HG02610 (cell line): ENCODE measurements at regions not wholly inside any gene's neighbourhood (a gene's known extent, or its start where the extent isn't known, plus 50 kb on each side); places are given as distances from the start of the nearest gene placed in this dataset.
A peak's percentile ranks its signal among the peaks of the same experiment; 100 is the strongest.

Experiments
- ATAC-seq: cut with Tn5 transposase; IDR thresholded peaks from one replicate; pipeline ENCODE4 v1.9.1; 2021; ENCODE audit warnings: mild to moderate bottlenecking, moderate library complexity; ENCODE audit not compliant: unreplicated experiment

DNA sequence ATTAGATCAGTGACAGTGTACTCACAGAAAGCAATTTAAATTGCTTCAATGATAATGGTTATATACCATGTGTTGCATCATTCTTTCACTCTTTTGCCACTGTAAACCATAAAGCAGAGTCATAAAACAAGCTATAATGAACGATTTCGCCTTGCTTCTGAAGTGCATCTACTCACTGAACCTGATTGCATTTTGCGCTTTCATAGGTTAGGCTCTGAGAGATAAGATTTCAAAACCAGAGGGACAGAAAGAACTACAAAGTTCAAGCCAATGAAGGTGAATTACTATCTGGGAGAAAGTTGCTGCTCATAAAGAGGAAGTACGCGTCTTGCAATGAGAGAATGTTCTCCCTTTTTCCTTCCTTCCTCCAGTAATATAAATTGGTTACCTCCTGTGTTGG, 412.7 kb downstream of the CETN3 start:
- ATAC-seq = no peak

DNA sequence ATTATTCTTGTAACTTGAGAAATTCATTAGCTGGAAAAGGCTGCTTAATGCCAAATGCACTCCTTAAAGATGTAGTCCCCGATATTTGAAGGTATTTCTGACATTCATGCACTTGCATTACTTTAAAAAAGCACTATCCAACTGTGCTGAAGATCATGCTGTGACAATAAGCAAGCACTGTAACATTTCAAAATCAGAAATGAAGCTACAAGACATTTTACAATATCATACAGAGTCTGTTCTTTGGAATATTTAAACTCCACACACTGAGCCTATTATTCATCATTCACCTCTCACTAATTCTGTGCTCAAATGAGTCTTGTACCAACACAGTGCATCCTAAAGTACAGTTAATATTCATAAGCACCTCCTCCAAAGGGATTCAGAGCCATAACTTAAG, 413.2 kb downstream of the CETN3 start:
- ATAC-seq = no peak

DNA sequence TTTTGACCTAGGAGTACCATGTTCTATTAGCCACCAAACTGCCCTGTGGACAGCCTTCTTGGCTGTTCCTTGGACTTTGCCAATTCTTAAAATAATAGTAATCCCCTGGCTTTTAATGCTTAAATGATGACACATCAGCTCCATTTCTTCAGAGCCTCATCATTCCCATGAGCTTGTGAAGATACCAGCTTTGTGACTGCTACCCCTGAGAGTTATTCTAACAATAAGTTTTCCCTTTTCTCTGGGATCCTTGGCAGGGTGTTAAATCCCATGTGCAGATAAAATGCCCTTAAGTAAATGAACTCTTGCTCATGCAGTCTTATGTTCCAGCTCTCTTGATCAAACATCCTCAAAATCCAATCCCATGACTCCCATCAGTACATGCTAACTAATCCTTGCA, 415.3 kb downstream of the CETN3 start:
- no peak for ATAC-seq

DNA sequence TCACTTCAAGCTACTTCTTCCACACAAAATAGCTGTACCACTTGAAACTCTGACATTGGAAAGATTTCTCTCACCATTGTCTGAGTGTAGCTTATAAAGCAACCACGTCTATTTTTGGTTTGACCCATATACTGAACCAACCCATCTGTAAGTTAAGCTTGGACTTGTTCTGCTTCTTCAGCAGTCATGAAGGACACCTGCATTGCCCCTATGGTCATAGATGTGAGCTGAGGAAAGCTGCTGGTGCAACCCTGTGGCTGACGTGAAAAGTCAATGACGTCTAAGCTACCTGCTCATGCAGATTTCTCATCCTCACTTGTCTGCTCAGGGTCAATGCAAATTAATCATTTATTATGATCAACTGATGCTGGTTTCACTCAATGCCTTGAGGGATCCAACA, 417.4 kb downstream of the CETN3 start:
- no peak for ATAC-seq

DNA sequence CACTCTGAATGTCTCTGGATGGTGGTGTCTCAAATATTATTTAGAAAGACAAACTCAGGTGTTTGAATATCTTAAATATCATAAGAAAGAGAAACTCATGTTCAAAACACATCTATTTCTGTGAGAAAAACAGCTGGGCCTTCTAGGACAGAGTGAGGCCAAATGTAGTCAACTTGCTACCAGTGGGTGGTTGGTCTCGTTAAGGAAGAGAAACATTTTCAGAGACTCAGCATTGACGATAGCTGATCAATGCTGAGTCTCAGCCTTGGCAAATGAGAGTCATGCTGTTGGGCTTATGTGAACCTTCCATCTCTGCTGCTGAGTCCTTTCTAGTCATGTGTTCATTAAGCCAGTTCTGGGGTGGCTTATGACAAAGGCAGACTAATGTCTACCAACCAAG, 418.0 kb downstream of the CETN3 start:
- ATAC-seq = no peak

DNA sequence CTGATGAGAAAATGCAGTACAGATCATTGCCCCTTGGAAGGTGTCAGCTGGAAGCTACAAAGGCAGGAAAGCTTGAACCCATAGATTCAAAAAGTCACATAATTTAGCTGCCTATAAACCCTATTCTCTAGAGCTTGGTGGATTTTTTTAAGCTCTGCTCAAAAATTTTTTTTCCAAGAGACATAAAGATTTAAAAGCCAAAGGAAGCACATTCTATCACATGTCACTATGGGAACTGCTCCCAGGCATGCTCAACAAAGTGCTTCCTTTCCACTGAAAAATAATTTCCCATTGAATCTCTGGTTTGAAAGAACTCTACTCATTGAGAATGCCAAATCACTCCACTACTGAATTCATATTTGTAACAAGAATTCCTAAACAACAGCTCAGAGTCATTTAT, 419.8 kb downstream of the CETN3 start:
- ATAC-seq = no peak

DNA sequence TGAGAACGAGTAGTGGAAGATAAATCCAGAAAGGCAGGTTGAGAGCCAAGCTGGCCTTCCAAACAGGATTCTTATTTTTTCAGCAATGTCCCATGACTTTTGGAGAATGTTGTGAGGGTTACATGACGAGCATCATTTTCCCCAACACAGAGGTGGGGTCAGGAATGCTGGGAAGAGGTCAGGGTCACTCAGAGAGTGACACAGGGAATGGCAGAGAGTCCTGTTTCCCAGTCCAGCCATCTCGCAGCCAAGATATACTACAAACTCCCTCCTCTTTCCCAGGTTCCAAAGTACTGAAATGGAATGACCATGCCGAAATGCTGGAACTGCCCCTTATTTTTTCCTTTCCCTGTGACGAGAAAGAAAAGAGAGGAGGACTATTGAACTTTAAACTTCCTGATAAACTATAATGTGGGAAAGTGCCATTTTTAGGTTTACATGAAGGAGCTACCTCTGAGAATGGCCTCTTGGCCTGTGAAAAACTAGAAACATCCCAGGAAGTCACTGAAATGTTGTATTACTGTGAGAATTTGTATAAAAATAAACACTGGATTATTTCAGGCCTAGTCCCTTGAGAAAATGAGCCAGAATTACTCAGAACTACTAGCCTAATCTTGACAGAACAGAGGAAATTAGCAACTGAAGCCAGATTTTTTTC, 420.4 kb downstream of the CETN3 start:
- no peak for ATAC-seq

DNA sequence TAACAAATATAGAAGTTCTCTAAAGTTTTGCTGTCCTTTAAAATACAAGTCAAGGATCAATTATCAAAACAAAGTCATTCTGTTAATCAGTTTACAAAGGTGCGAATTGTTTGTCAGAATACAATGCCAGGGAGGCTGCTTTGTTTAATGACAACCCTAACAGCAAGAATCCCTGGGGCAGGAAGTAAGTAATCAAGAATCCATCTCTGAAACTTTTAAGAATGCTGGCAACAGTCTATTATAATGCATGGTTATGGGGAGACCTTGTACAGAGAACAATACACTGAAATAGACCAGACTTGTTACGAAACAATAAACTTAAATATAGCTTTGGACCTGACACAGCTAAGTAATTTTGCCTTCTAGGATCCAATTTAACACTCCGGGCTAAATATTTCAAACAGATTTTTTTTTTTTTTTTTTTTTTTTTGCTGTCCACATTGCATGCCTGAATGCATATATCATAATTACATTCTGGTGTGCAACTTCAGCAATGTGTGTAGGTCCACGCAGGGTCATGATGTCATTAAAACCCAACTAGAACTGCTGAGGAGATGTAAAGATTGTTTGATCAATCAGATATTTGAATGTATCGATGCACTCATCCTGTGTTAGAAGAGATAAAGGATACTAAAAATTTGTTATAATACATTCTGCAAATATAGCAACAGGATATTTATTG, 421.3 kb downstream of the CETN3 start:
- ATAC-seq = no peak

DNA sequence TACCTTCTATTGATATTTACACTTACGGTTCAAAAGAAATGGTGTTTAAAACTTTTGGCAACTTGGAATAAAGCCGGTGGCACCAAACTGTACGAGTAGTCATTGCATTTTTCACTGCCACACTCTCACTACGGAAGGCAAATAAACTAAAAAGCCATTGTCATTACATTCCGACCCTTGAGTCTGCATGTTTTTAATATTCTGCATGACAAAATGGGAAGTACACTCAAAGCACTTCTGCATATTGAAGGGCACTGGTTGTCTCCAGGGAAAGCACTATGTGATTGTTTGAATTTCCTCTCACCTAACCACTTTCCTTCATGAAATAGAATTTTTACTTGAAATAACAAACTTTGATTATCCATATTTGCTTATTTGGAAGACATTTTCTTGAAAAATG, 426.3 kb downstream of the CETN3 start:
- no peak for ATAC-seq

DNA sequence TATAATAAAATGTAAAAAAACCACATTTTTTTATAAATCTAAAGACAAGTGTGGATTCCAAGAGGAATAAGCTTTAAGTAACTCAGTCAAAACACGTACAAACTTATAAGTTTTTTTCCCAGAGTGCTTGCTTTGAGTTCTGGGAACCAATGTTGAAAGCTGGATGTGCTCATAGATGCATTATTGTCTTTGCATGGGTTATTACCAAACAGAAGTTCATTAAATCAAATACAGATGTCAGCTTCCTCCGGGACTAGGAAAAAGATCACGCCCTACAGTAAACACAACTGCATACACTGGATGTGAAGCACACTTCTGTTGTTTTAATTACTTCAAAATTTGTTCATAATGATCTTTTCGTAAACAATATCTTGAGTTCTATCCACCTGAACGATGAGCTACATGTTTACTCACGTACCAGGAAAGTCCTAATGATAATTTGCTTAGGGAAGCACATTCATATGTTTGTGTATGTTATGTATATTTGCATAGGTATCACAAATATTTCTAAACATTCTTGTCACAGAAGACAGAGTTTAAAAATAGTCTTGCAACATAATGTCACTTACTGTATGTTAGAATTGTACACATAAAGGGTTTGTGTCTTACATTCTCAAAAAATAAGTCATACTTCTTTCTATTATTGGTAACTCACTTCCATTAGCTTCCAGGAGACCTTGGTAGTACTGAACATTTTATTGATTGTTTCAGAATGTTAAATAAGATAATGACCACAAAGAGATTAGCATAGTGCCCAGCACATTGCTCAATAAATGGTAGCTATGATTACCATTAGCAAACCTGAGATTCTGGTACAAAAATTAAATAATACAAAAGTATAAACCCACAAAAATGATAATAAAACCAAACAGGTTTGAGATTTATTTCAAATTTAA, 427.4 kb downstream of the CETN3 start:
- no peak for ATAC-seq

DNA sequence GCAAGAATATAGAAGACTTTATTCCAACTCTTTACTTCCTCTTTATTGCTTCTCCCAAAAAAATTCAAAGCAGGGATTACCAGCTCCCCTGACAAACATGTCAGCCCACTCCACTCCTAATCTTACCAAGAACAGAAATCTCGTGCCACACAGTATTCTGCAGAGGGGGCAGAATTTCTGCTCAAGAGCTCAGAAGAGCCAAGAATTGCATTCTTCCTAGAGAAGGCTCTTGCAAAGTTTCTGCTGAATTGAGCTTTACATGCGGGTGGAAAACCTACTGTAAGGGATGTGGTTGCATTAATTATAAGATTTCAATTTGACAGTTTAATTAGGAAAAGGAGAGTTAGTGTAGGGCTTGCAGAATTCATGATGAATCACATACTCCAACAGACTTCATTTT, 428.5 kb downstream of the CETN3 start:
- no peak for ATAC-seq

DNA sequence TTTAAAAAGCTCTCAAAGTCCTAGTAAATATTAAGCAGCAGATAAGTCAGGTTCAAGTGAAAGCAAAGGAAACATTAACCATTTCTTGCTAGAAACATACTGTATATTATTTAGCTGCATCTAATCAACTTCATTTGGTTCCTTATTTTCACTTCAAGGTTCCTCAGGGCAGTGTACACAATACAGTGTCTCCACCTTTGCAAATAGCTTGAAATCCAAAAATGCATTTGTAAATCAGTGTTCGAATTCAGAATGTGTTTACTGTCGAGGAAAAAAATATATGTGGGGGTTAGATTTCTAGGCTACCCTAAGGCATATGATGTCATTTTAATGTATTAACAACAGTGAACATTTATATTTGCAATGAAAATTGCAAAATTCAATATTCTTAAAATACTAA, 436.0 kb downstream of the CETN3 start:
- no peak for ATAC-seq

DNA sequence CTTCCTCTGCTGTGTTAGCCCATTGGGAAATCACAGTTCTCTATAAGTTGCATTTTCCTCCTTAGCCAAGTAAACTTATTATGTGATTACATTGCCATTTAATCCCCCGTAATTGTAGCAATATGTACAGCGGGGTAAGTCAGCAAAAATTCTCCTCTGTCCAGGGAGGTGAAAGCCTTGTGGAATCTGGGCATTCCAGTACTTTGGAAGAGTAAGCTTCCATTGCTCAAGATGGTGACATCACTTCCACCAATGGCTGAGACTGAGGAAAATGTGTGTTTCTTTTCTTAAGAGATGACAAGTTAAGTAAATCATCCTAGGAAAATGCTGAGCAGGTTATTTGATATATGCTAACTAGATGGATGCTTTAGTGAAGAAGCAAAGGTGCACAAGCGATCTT, 436.7 kb downstream of the CETN3 start:
- ATAC-seq = no peak

DNA sequence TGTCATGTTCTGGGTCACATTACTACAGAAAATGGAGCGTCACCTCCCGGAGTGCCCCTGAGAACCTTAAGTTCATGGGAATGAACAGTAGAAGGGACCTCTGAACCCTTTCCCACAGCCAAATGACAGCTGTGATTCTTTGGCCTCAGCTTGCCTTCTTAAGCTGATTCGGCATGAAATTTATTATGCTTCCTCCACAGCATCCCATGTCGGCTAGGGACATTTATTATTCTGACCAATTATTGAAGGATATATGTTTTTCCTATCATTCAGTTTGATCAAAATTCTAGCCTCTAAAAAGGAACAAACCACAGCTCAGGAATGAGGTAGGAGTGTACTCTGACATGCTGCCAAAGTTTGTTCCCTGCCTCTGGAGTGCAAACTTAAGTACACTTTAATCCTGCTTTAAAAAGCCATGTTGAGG, 440.6 kb downstream of the CETN3 start:
- no peak for ATAC-seq

DNA sequence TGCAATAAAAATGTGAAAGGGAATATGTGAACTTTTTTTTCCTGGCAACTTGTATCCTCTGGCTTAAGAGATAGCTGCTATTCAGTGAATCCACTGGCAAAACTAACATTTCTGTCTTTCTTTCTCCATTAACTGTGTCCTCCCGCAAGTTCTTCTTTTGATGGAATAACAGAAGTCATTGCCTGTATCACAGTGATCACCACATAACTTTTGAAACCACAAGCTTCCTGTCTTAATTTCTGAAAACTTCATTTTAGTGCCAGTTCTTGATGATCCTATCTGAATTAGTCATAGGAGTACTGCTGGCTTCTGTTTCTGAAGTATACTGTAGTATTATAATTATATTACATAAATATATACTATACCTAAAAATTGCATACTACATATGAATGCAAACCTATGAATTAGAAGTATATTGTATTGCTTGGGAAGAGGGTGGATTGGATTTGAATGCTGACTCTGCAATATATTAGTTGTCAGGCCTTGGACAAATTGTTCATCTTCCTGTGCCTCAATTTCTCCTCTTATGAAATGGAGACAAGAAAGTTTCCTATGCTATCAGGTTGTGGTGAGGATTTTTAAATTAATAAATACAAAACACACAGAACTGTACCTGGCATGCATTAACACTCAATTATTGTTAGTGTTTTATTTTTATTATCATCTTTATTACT, 441.6 kb downstream of the CETN3 start:
- peak; percentile 49 for ATAC-seq

DNA sequence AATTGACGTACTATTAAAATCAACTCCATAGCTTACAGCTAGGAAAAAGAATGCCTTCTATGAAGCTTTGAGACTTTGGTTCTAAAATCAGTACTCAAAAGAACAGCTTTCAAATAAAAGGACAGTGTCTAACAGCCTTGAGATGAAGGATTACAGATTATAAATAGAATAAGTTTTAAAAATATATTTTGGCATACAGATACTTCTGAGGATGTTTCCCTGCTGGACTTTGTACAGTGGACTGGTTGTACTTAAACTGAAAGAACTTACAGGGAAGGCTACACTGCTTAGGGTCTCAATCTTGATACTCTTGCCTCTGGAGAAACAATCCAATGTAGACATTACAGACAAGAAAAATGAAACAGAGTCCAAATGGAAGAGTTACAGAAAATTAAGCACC, 452.7 kb downstream of the CETN3 start:
- no peak for ATAC-seq

DNA sequence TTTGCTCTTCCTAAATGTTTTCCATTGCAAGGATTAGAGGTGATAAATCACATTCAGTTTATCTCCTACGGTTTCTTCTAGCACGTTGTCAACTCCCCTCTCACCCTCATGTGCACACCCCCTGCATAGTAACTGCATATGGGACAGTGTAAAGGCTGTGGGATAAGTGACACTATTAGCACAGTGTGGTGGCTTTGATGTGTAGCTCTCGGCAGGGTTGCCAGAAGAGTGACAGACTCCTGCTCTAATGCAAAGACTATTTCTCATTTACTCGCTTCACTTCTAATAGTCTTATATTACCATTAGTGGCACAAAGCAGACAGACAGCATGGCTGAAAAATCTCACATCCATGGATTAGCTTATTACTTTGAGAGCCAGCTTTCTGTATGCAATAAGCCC, 454.6 kb downstream of the CETN3 start:
- ATAC-seq = no peak

DNA sequence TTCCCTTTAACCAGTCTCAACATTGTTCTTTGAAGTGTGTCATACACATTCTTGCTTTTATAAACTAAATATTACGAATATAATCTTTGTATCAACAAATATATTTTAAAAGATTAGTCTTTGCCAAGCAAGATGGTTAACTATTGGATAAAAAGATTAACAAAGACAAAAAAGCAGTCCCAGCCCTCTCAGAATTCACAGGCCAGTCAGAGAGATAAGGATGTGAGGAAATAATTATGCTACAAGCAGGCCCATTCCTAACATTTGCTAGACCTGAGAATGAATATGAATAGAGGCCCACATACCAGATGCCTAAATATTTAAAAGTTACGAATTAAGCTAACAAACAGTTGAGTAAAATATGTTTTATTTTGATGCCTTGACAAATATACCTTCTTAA, 457.7 kb downstream of the CETN3 start:
- ATAC-seq = no peak

DNA sequence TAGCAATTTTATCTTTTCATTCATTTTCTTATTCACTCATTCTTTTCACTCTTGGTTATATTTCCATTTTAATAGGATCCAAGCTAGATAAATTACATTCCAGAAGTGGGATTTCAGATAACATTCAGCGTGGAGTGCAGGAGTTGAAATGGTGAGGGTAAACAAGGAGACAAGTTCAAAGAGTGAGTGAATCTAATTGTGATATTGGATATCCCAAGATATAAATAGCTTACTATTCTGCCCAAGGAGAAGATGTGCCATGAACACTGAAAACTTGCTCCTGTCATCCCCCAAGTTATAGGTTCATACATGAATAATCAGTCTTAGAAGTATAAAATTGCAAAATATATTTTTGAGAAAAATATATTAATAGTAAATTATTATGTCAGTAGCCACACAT, 459.3 kb downstream of the CETN3 start:
- ATAC-seq = no peak

DNA sequence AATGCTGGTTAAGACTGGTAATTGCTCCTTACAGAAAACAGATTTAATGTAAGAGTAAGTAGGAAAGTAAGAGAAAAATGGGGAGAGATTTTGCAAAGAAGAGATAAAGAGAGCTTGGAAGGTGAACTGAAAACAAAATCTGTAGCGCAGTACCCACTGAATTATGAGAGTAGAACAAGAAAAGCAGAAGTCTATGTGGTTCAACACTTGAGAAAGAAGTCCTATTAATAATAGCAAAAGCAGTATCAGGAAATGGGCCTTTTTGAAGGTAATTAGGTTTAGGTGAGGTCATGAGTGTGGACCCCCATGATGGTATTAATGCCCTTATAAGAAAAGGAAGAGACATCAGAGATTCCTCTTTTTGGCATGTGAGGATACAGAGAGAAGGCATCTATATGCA, 460.6 kb downstream of the CETN3 start:
- no peak for ATAC-seq

DNA sequence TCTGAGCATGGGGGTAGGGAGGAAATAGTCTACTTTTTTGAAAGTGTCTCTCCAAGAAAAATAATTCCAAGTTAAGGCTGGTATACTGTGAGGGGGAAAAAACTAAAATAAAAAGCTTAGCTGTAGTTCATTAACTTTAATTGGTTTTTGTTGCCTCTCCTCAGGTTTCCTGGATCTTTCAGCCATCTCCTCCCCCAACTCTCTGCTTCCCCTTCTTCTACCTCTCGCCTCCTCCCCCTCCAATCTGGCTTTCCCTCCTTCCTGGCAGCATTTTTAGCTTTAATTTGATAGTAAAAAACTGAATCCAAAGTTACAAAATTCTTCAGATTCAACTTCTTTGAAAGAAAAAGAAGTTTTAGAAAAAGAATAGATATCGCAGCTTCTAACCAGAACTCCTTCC, 462.6 kb downstream of the CETN3 start:
- ATAC-seq = no peak
